ENCODE measurements at regions not wholly inside any gene's neighbourhood (a gene's known extent, or its start where the extent isn't known, plus 50 kb on each side); places are given as distances from the start of the nearest gene placed in this dataset.
"Not testable (repeated sequence)": the region's sequence is repeated elsewhere in the genome, so short reads cannot be mapped to it uniquely, and the experiment has no call there.

DNA sequence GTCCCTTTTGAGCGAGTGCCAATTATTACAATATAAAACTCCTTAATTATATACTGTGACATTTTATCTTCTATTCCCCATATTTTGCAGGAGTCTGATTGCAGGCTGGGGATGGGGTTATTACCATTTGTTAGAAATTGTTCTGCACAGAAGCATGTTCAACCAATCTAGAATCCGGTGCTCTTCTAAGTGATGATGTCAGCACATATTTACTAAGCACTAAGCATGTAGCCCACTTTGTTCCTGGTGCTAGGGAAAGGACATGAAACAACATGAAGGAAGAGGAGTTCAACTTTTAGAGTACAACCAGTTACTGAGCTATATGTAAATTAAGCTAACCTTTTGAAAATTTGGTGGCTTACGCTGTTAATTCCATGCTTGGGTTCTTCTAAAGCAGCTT lies 52.8 kb upstream of the IL1RAPL2 start:
- H3K36me3 ChIP-seq (ENCODE audit: control insufficient read depth, insufficient read depth, low read length) = no peaks in the 10 kb centered on the region
- 90% methylated on average over 1 of the region's 3 CpGs; no CpG with 5 or more reads in 1 of the 2 experiments for WGBS, 2 experiments (ENCODE audit: insufficient coverage in 2 of 2)
- H3K27ac ChIP-seq (ENCODE audit: low read depth, low read length, severe bottlenecking) = no peak overlapping the region
- H3K4me1 ChIP-seq (ENCODE audit: control insufficient read depth, insufficient read depth, low read length, poor library complexity, severe bottlenecking) = no peaks in the 10 kb centered on the region
- no peaks in the 10 kb centered on the region for H3K9me3 ChIP-seq (ENCODE audit: control insufficient read depth, low read length)
- no peak overlapping the region for H3K4me3 ChIP-seq (ENCODE audit: extremely low read depth, insufficient read depth, low read length, poor library complexity, severe bottlenecking)

DNA sequence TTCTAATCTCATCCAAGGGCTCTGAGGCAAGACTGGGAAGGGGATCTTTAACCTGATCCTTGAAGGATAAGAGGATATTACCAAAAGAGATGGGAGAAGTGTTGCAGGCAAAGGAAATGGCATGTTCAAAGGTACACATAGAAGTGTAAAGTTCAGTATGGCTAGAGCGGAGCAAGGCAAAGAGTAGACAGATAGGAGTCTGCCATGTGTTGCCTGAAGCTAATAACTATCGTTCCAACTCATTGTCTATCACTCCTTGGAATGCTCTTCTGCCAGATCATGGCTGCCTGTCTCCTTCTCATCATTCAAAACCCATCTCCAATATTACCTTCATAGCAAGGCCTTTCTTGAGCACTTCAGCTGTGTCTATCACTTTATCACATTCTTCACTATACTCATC lies 55.2 kb upstream of the IL1RAPL2 start:
- Histone ChIP-seq H3K27ac (ENCODE audit: low read depth, low read length, severe bottlenecking) (no peak overlapping the region), H3K36me3 (ENCODE audit: control insufficient read depth, insufficient read depth, low read length) (no peaks in the 10 kb centered on the region), H3K9me3 (ENCODE audit: control insufficient read depth, low read length) (no peaks in the 10 kb centered on the region), H3K4me1 (ENCODE audit: control insufficient read depth, insufficient read depth, low read length, poor library complexity, severe bottlenecking) (no peaks in the 10 kb centered on the region), H3K4me3 (ENCODE audit: extremely low read depth, insufficient read depth, low read length, poor library complexity, severe bottlenecking) (no peak overlapping the region)
- 80 to 100% methylated on average over 1 of the region's 2 CpGs for WGBS, 2 experiments (ENCODE audit: insufficient coverage in 2 of 2)

DNA sequence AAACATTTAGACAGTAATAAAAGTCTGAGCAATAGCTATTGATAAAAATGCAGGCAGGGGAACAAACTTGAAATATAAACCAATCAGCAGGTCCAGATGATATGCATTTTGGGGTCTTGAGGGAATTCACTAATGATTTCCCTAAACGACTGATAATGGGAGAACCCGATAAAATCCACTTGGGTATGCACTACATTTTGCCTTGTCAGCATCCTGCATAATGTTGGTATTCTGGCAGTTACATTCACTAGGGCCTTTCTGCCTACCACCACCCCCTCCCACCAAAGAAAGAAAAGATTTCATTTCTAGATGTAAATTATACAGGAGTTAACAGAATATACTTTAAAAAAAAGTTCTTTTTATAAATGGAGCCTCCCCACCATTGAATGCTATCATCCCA lies 63.5 kb upstream of the IL1RAPL2 start:
- Histone ChIP-seq H3K4me3 (ENCODE audit: extremely low read depth, insufficient read depth, low read length, poor library complexity, severe bottlenecking) (no peak overlapping the region), H3K27ac (ENCODE audit: low read depth, low read length, severe bottlenecking) (no peak overlapping the region), H3K36me3 (ENCODE audit: control insufficient read depth, insufficient read depth, low read length) (no peaks in the 10 kb centered on the region), H3K9me3 (ENCODE audit: control insufficient read depth, low read length) (no peaks in the 10 kb centered on the region), H3K4me1 (ENCODE audit: control insufficient read depth, insufficient read depth, low read length, poor library complexity, severe bottlenecking) (no peaks in the 10 kb centered on the region)
- no CpG with 5 or more reads among the region's 2 CpGs for WGBS, 2 experiments (ENCODE audit: insufficient coverage in 2 of 2)

DNA sequence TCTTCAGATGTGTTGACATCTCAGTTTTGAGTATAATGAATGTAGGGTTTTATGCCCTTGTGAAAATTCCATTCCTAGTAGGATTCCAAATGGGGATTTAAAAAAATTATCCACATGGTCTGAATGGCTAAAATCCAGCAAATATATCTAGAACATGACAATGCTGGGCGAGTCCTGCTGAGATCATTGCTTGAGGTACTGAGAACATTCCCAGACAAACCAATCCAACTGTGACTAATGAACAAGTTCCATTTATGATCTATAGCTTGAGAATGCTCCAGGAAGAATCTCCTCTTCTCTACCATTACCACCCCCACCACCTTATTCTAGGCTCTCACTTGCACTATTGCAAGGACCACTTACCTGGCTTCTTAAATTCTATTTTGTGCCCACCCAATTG lies 77.2 kb upstream of the IL1RAPL2 start:
- WGBS, 2 experiments (ENCODE audit: insufficient coverage in 2 of 2) = no CpG with 5 or more reads among the region's 1 CpG
- Histone ChIP-seq H3K4me3 (ENCODE audit: extremely low read depth, insufficient read depth, low read length, poor library complexity, severe bottlenecking) (no peak overlapping the region), H3K36me3 (ENCODE audit: control insufficient read depth, insufficient read depth, low read length) (no peaks in the 10 kb centered on the region), H3K27ac (ENCODE audit: low read depth, low read length, severe bottlenecking) (no peak overlapping the region), H3K4me1 (ENCODE audit: control insufficient read depth, insufficient read depth, low read length, poor library complexity, severe bottlenecking) (no peaks in the 10 kb centered on the region), H3K9me3 (ENCODE audit: control insufficient read depth, low read length) (no peaks in the 10 kb centered on the region)

DNA sequence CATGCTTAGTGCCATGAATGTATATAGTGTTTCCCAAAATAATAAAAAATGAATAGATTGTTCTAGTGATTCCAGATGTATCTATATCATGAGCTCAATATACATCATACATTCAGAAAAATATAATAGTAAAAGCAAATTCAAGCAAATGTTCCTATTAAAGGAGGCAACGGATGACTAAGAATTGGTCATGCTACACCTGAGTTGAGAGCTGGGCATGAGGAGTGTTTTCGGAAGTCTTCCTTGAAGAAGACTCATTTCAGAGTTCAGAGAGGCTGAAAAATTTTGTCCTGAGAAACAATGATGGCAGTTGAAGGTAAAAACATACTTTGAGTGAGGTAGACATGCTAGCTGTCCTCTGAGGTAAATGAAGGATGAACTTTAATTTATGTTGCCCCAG lies 79.3 kb upstream of the IL1RAPL2 start:
- WGBS, 2 experiments (ENCODE audit: insufficient coverage in 2 of 2) = 100% methylated on average over 1 of the region's 2 CpGs; no CpG with 5 or more reads in 1 of the 2 experiments
- no peaks in the 10 kb centered on the region for H3K36me3 ChIP-seq (ENCODE audit: control insufficient read depth, insufficient read depth, low read length)
- H3K4me3 ChIP-seq (ENCODE audit: extremely low read depth, insufficient read depth, low read length, poor library complexity, severe bottlenecking) = no peak overlapping the region
- H3K9me3 ChIP-seq (ENCODE audit: control insufficient read depth, low read length) = no peaks in the 10 kb centered on the region
- no peaks in the 10 kb centered on the region for H3K4me1 ChIP-seq (ENCODE audit: control insufficient read depth, insufficient read depth, low read length, poor library complexity, severe bottlenecking)
- no peak overlapping the region for H3K27ac ChIP-seq (ENCODE audit: low read depth, low read length, severe bottlenecking)

DNA sequence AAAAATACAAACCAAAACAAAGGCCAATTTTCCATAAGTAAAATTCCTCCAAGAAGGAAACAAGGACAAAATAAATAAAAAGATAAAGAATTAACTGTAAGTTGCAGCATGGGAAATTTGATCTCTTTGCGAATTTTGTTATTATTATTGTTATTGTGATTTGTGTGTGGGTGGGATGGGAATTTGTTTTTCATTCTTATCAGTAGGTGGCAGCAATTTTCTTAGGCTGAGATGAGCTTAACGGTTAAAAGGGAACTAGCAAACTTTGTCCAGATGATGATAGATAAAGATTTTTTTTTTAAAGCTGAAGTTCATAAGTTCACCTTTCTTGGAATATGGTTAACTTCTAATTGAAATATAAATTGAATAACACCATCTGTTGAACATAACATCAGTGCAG lies 83.2 kb upstream of the IL1RAPL2 start:
- H3K36me3 ChIP-seq (ENCODE audit: control insufficient read depth, insufficient read depth, low read length) = no peaks in the 10 kb centered on the region
- no peak overlapping the region for H3K27ac ChIP-seq (ENCODE audit: low read depth, low read length, severe bottlenecking)
- no peaks in the 10 kb centered on the region for H3K9me3 ChIP-seq (ENCODE audit: control insufficient read depth, low read length)
- no peak overlapping the region for H3K4me3 ChIP-seq (ENCODE audit: extremely low read depth, insufficient read depth, low read length, poor library complexity, severe bottlenecking)
- WGBS, 2 experiments (ENCODE audit: insufficient coverage in 2 of 2) = 25% methylated on average over 1 of the region's 2 CpGs; no CpG with 5 or more reads in 1 of the 2 experiments
- H3K4me1 ChIP-seq (ENCODE audit: control insufficient read depth, insufficient read depth, low read length, poor library complexity, severe bottlenecking) = no peaks in the 10 kb centered on the region

DNA sequence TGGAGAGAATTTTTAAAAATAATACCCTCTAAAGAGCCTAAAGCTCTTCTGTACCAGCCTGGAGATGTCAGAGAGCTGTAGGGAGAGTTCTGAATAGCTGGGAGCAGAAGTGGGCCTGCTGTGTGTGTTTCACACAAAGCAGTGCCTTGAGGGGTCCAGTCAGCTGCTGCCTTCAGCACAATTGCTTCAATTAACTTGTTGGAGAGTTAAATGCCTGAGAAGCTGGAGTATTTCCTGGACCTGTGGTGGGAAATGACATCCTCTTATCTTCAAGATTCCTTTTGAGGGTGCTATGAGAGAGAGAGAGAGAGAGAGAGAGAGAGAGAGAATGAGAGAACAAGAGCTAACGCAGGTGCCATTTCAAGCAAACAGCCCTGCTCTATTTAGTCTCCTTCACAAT lies 96.2 kb upstream of the IL1RAPL2 start:
- WGBS, 2 experiments (ENCODE audit: insufficient coverage in 2 of 2) = no CpG with 5 or more reads among the region's 1 CpG
- Histone ChIP-seq H3K4me1 (ENCODE audit: control insufficient read depth, insufficient read depth, low read length, poor library complexity, severe bottlenecking) (no peaks in the 10 kb centered on the region), H3K9me3 (ENCODE audit: control insufficient read depth, low read length) (no peaks in the 10 kb centered on the region), H3K36me3 (ENCODE audit: control insufficient read depth, insufficient read depth, low read length) (no peaks in the 10 kb centered on the region), H3K27ac (ENCODE audit: low read depth, low read length, severe bottlenecking) (no peak overlapping the region), H3K4me3 (ENCODE audit: extremely low read depth, insufficient read depth, low read length, poor library complexity, severe bottlenecking) (no peak overlapping the region)

DNA sequence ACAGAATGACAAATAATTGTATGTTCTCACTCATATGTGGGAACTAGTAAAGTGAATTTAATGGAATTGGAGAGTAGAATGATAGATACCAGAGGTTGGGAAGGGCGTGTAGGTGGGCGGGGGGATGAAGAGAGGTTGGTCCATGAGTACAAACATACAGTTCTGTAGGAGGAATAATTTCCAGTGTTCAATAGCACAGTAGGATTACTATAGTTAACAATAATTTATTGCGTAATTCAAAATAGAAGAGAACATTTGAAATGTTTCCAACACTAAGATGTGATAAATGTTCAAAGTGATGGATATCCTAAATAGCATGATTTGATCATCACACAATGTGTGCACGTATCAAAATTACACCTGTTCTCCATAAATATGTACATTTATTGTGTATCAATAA lies 106.2 kb upstream of the IL1RAPL2 start:
- no peak overlapping the region for H3K4me3 ChIP-seq (ENCODE audit: extremely low read depth, insufficient read depth, low read length, poor library complexity, severe bottlenecking)
- WGBS, 2 experiments (ENCODE audit: insufficient coverage in 2 of 2) = 100% methylated on average over 2 of the region's 4 CpGs; no CpG with 5 or more reads in 1 of the 2 experiments
- H3K9me3 ChIP-seq (ENCODE audit: control insufficient read depth, low read length) = no peaks in the 10 kb centered on the region
- no peaks in the 10 kb centered on the region for H3K4me1 ChIP-seq (ENCODE audit: control insufficient read depth, insufficient read depth, low read length, poor library complexity, severe bottlenecking)
- no peak overlapping the region for H3K27ac ChIP-seq (ENCODE audit: low read depth, low read length, severe bottlenecking)
- H3K36me3 ChIP-seq (ENCODE audit: control insufficient read depth, insufficient read depth, low read length) = no peaks in the 10 kb centered on the region

DNA sequence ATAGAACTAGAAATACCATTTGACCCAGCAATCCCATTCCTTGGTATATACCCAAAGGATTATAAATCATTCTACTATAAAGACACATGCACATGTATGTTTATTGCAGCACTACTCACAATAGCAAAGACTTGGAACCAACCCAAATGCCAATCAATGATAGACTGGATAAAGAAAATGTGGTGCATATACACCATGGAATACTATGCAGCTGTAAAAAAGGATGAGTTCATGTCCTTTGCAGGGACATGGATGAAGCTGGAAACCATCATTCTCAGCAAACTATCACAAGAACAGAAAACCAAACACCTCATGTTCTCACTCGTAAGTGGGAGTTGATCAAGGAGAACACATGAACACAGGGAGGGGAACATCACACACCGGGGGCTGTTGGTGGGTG lies 108.9 kb upstream of the IL1RAPL2 start:
- not testable (repeated sequence) for H3K4me3 ChIP-seq (ENCODE audit: extremely low read depth, insufficient read depth, low read length, poor library complexity, severe bottlenecking); H3K36me3 ChIP-seq (ENCODE audit: control insufficient read depth, insufficient read depth, low read length); H3K9me3 ChIP-seq (ENCODE audit: control insufficient read depth, low read length); H3K4me1 ChIP-seq (ENCODE audit: control insufficient read depth, insufficient read depth, low read length, poor library complexity, severe bottlenecking); H3K27ac ChIP-seq (ENCODE audit: low read depth, low read length, severe bottlenecking)
- no CpG with 5 or more reads among the region's 2 CpGs for WGBS, 2 experiments (ENCODE audit: insufficient coverage in 2 of 2)

DNA sequence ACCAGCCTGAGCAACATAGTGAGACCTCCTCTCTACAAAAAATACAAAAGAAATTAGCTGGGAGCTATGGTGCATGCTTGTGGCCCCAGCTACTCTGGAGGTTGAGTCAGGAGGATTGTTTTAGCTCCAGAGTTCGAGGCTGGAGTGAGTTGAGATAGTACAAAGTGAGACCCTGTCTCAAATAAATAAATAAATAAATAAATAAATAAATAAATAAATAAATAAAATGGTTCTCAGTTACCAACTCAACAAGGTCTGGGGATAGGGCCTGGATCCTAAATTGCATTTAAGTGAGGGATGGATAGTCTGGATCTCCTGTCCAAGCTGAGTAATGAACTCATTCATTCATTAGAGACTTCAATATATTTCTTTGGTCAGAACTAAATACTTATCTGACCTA lies 115.7 kb upstream of the IL1RAPL2 start:
- no CpG with 5 or more reads among the region's 1 CpG for WGBS, 2 experiments (ENCODE audit: insufficient coverage in 2 of 2)
- Histone ChIP-seq H3K9me3 (ENCODE audit: control insufficient read depth, low read length) (no peaks in the 10 kb centered on the region), H3K36me3 (ENCODE audit: control insufficient read depth, insufficient read depth, low read length) (no peaks in the 10 kb centered on the region), H3K27ac (ENCODE audit: low read depth, low read length, severe bottlenecking) (no peak overlapping the region), H3K4me3 (ENCODE audit: extremely low read depth, insufficient read depth, low read length, poor library complexity, severe bottlenecking) (no peak overlapping the region), H3K4me1 (ENCODE audit: control insufficient read depth, insufficient read depth, low read length, poor library complexity, severe bottlenecking) (no peaks in the 10 kb centered on the region)

DNA sequence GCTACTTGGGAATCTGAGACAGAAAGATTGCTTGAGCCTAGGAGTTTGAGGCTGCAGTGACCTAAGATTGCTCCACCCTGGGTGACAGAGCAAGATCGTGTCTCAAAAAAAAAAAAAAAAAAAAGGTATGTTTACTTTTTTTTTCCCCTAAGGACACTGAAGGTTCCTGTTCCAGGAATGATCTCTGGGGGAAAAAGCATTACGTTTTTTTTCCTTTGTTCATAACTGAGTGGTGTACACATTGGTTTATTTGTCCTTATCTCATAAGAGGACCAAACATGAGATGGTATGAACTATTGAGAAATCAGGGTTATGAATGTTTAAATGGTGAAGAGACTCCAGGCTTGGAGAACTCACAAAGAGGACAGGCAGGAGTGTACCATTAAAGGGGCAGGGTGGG lies 120.4 kb upstream of the IL1RAPL2 start:
- H3K27ac ChIP-seq (ENCODE audit: low read depth, low read length, severe bottlenecking) = no peak overlapping the region
- no peaks in the 10 kb centered on the region for H3K4me1 ChIP-seq (ENCODE audit: control insufficient read depth, insufficient read depth, low read length, poor library complexity, severe bottlenecking)
- no CpG with 5 or more reads among the region's 2 CpGs for WGBS, 2 experiments (ENCODE audit: insufficient coverage in 2 of 2)
- no peak overlapping the region for H3K4me3 ChIP-seq (ENCODE audit: extremely low read depth, insufficient read depth, low read length, poor library complexity, severe bottlenecking)
- H3K9me3 ChIP-seq (ENCODE audit: control insufficient read depth, low read length) = no peaks in the 10 kb centered on the region
- H3K36me3 ChIP-seq (ENCODE audit: control insufficient read depth, insufficient read depth, low read length) = no peaks in the 10 kb centered on the region

DNA sequence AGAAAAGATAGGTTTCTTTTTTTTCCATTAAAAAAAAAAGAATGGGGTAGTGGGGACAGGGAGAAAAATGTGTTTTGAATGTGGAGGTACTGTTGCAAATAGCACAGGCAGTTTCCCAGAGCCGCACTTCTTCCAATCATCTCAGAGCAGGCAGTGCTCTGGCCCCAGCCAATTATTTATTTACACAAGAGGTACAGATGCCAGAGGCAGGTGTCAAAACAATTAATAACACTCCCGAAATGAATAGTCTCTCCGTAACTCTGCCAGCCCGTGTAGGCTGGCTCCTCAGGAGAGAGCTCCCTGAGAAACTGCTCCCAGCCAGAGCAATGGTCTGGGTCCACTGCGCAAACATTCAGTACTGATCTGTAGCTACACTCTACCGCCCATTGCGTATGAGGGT lies 130.8 kb upstream of the IL1RAPL2 start:
- Histone ChIP-seq H3K4me1 (ENCODE audit: control insufficient read depth, insufficient read depth, low read length, poor library complexity, severe bottlenecking) (no peaks in the 10 kb centered on the region), H3K36me3 (ENCODE audit: control insufficient read depth, insufficient read depth, low read length) (no peaks in the 10 kb centered on the region), H3K27ac (ENCODE audit: low read depth, low read length, severe bottlenecking) (no peak overlapping the region), H3K4me3 (ENCODE audit: extremely low read depth, insufficient read depth, low read length, poor library complexity, severe bottlenecking) (no peak overlapping the region), H3K9me3 (ENCODE audit: control insufficient read depth, low read length) (no peaks in the 10 kb centered on the region)
- 93 to 100% methylated on average over 2 to 5 of the region's 7 CpGs for WGBS, 2 experiments (ENCODE audit: insufficient coverage in 2 of 2)
